Right atrium auricular region (tissue), 2 donors: ENCODE measurements at regions not wholly inside any gene's neighbourhood (a gene's known extent, or its start where the extent isn't known, plus 50 kb on each side); places are given as distances from the start of the nearest gene placed in this dataset.

Experiments used
- DNase-seq: peaks from one replicate; pipeline ENCODE4 v3.0.0-alpha.2; 2019; ENCODE audit warnings: low spot score
- H3K27ac ChIP-seq, 2 donors: fragments of 200-600 bp; sonication (generic); 1 replicate in 1 of 2; 2 replicates in 1 of 2; pipeline ENCODE4 v1.5.1; 2016 to 2019
- H3K27me3 ChIP-seq, 2 donors: fragments of 200-600 bp; sonication (generic); one replicate each; pipeline versions ENCODE4 v1.5.1 to v1.6.0; 2017 to 2019
- H3K36me3 ChIP-seq: fragments of 200-600 bp; sonication (generic); one replicate; pipeline ENCODE4 v1.5.1; 2016
- H3K4me1 ChIP-seq, 2 donors: fragments of 200-600 bp; sonication (generic); one replicate each; pipeline versions ENCODE4 v1.5.1 to v1.6.0; 2017 to 2019
- H3K4me3 ChIP-seq, 2 donors: fragments of 200-600 bp; sonication (generic); 1 replicate in 1 of 2; 2 replicates in 1 of 2; pipeline ENCODE4 v1.5.1; 2017 to 2019; ENCODE audit warnings: mild to moderate bottlenecking in 1 of 2, moderate library complexity in 1 of 2
- H3K9me3 ChIP-seq, 2 donors: fragments of 200-600 bp; sonication (generic); one replicate each; pipeline ENCODE4 v1.5.1; 2019
- TF ChIP-seq, protein P1 (sequence below), 2 donors: fragments of 200-600 bp; sonication (generic); IDR thresholded peaks; one replicate each; pipeline ENCODE4 v1.5.1; 2019; ENCODE audit warnings: antibody characterized with exemption in 2 of 2

DNA sequence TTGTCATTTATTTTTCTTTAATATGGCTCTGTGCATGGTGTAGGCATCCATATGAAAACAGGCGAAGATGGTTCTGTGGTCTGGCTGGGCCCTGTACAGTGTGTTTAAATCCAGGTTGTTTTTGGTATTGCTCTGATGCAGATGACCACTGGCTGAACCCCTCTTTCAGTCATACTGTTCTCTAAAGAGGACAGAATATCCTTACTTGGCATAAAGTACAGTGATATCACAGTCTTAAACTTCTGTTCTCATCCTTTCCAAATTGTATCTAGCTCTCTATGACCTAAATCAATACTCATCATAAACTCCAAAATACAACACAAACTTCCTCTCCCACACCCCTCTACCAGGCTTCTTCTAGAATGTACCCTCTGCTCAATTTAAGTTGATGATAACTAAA lies 252.7 kb upstream of the FAR2 start:
- Histone ChIP-seq H3K27ac (no peak overlapping the region), H3K4me1 (no peaks in the 10 kb centered on the region), H3K4me3 (no peak overlapping the region), H3K9me3 (peaks cover 0 to 12% of the 10 kb centered on the region in 2 donors), H3K27me3 (no peaks in the 10 kb centered on the region), H3K36me3 (no peaks in the 10 kb centered on the region)
- DNase-seq, result no peak
- TF ChIP-seq, protein P1, sequence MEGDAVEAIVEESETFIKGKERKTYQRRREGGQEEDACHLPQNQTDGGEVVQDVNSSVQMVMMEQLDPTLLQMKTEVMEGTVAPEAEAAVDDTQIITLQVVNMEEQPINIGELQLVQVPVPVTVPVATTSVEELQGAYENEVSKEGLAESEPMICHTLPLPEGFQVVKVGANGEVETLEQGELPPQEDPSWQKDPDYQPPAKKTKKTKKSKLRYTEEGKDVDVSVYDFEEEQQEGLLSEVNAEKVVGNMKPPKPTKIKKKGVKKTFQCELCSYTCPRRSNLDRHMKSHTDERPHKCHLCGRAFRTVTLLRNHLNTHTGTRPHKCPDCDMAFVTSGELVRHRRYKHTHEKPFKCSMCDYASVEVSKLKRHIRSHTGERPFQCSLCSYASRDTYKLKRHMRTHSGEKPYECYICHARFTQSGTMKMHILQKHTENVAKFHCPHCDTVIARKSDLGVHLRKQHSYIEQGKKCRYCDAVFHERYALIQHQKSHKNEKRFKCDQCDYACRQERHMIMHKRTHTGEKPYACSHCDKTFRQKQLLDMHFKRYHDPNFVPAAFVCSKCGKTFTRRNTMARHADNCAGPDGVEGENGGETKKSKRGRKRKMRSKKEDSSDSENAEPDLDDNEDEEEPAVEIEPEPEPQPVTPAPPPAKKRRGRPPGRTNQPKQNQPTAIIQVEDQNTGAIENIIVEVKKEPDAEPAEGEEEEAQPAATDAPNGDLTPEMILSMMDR (IDR thresholded peaks at IDR 0.05), result no peak

GRCh38 chr12:28898038-28898437 lies 251.0 kb upstream of the FAR2 start:
- Histone ChIP-seq H3K4me1 (no peaks in the 10 kb centered on the region), H3K9me3 (peaks cover 0 to 18% of the 10 kb centered on the region in 2 donors), H3K4me3 (no peak overlapping the region), H3K27me3 (no peaks in the 10 kb centered on the region), H3K36me3 (no peaks in the 10 kb centered on the region), H3K27ac (no peak overlapping the region)
- no peak for DNase-seq
- TF ChIP-seq, protein P1 (IDR thresholded peaks at IDR 0.05), result no peak

DNA sequence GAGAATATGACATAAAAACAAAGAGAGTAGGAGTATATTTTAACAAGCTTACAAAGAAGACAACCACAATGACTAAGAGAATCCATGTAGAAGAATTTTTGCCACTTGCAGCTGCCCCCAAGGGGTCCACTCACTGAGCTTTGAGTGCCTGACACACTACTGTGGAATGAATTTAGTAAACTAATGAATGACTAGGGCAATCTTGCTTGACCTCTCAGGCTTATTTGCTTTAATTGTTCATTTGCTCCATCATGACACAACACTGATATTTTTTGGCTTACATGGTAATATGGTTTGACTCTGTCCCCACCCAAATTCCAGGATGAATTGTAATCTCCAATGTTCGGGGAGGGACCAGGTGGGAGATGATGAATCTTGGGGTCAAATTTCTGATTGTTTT lies 249.1 kb upstream of the FAR2 start:
- no peak overlapping the region for H3K4me3 ChIP-seq
- H3K9me3 ChIP-seq, result peaks cover 0 to 18% of the 10 kb centered on the region in 2 donors
- H3K27me3 ChIP-seq, result no peaks in the 10 kb centered on the region
- no peaks in the 10 kb centered on the region for H3K36me3 ChIP-seq
- H3K27ac ChIP-seq, result no peak overlapping the region
- DNase-seq, result no peak
- TF ChIP-seq, protein P1 (IDR thresholded peaks at IDR 0.05), result no peak
- no peaks in the 10 kb centered on the region for H3K4me1 ChIP-seq

GRCh38 chr12:28905220-28905955 lies 243.7 kb upstream of the FAR2 start:
- DNase-seq, result no peak
- TF ChIP-seq, protein P1 (IDR thresholded peaks at IDR 0.05), result no peak
- Histone ChIP-seq H3K36me3 (no peaks in the 10 kb centered on the region), H3K4me1 (no peaks in the 10 kb centered on the region), H3K27ac (no peak overlapping the region), H3K4me3 (no peak overlapping the region), H3K27me3 (no peaks in the 10 kb centered on the region), H3K9me3 (peaks cover 0 to 26% of the 10 kb centered on the region in 2 donors)

DNA sequence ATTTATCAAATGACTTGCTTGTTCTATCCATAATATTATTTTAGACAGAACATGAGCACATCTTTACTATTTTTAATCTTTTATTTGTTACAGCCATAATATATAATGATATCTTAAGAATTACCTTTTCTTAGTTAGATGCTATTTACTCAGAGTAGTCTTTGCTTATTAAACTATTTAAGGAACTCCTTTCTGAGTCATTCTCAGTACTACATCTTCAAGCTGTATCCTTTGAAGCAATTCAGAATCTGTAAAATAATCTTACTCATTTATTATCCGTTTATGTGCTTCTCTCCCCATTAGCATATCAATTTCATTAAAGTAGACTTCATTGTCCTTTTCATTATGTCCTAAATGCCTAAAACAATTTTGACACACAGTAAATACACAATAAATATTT lies 240.4 kb upstream of the FAR2 start:
- Histone ChIP-seq H3K27ac (no peak overlapping the region), H3K4me3 (no peak overlapping the region), H3K36me3 (no peaks in the 10 kb centered on the region), H3K4me1 (no peaks in the 10 kb centered on the region), H3K9me3 (peaks cover 0 to 21% of the 10 kb centered on the region in 2 donors), H3K27me3 (no peaks in the 10 kb centered on the region)
- no peak for DNase-seq
- TF ChIP-seq, protein P1 (IDR thresholded peaks at IDR 0.05), result no peak

DNA sequence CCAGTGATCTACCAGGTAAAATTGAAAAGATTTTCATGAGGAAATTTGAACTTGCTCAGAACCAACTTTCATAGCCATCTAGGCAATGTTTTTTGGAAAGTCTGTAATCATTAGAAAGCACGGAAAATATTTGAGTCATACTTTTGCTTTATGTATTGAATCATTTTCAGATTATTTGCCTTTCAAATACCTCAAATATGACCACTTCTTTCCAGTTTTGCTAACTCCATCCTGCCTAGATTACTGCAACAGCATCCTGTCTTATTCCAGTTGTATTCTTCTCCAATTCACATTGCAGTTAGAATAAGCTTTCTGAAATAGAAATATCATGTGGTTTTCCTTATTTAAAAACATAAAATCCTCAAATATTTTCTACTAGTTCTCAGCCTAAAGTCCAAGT lies 239.8 kb upstream of the FAR2 start:
- TF ChIP-seq, protein P1 (IDR thresholded peaks at IDR 0.05), result no peak
- Histone ChIP-seq H3K36me3 (no peaks in the 10 kb centered on the region), H3K4me1 (no peaks in the 10 kb centered on the region), H3K4me3 (no peak overlapping the region), H3K9me3 (peaks cover 0 to 28% of the 10 kb centered on the region in 2 donors), H3K27me3 (no peaks in the 10 kb centered on the region), H3K27ac (no peak overlapping the region)
- DNase-seq, result no peak
